Kidney (tissue), 13 donors: ENCODE measurements at regions not wholly inside any gene's neighbourhood (a gene's known extent, or its start where the extent isn't known, plus 50 kb on each side); places are given as distances from the start of the nearest gene placed in this dataset.

ENCODE experiments used
- DNase-seq, 5 donors: peaks; one replicate each; pipeline ENCODE4 v3.0.0-alpha.2; 2013 to 2020
- FAIRE-seq: peaks from 2 replicates; lab custom pipeline; 2012; peaks lifted over from hg19 to GRCh38; lab: Jason Lieb, UNC
- H3K27ac ChIP-seq, 2 donors: one replicate each; pipeline ENCODE4 v1.7.0; 2013; ENCODE audit warnings: low read depth in 2 of 2, low read length in 2 of 2, inconsistent platforms in 1 of 2
- H3K27me3 ChIP-seq: one replicate; pipeline ENCODE4 v1.7.1; 2013; ENCODE audit warnings: low read length, inconsistent platforms; ENCODE audit not compliant: control insufficient read depth, insufficient read depth
- H3K36me3 ChIP-seq, 3 donors: one replicate each; pipeline versions ENCODE4 v1.7.0 to v1.7.1; 2013; ENCODE audit warnings: low read length in 3 of 3, control low read depth in 1 of 3, inconsistent platforms in 1 of 3; ENCODE audit not compliant: insufficient read depth in 3 of 3, control insufficient read depth in 2 of 3
- H3K4me1 ChIP-seq, 3 donors: one replicate each; pipeline versions ENCODE4 v1.7.0 to v1.7.1; 2013; ENCODE audit warnings: low read length in 3 of 3, inconsistent platforms in 1 of 3, low read depth in 1 of 3; ENCODE audit not compliant: control insufficient read depth in 2 of 3, insufficient read depth in 2 of 3
- H3K4me3 ChIP-seq, 3 donors: one replicate each; pipeline versions ENCODE4 v1.7.0 to v1.8.1; 2013; ENCODE audit warnings: low read length in 3 of 3, control low read depth in 1 of 3, inconsistent platforms in 1 of 3
- H3K9ac ChIP-seq, 3 donors: one replicate each; pipeline versions ENCODE4 v1.7.0 to v1.7.1; 2013; ENCODE audit warnings: low read length in 3 of 3, control low read depth in 1 of 3, inconsistent platforms in 1 of 3
- H3K9me3 ChIP-seq, 3 donors: one replicate each; pipeline versions ENCODE4 v1.7.0 to v1.7.1; 2013; ENCODE audit warnings: low read length in 3 of 3, control low read depth in 1 of 3, inconsistent platforms in 1 of 3; ENCODE audit not compliant: control insufficient read depth in 2 of 3, insufficient read depth in 1 of 3
- intact Hi-C: fragments of 100-400 bp; cut with DNase I; formaldehyde crosslinking; loops from one replicate; pipeline ENCODE4 v1.11.1; 2022
- TF ChIP-seq, protein P1 (sequence below): IDR thresholded peaks from 3 replicates; pipeline ENCODE4 v1.5.1; 2012; ENCODE audit warnings: mild to moderate bottlenecking, moderate library complexity, borderline replicate concordance; ENCODE audit not compliant: insufficient read depth; ENCODE audit errors: extremely low read depth
- donor health status: control.
- donor health status: control.
- donor health status: control.
- donor health status: control.
- donor health status: control.
- donor health status: DM: yes; HTN: yes; CAD: no.
- donor health status: Normal renal cell carcinoma (clear cell type).

DNA sequence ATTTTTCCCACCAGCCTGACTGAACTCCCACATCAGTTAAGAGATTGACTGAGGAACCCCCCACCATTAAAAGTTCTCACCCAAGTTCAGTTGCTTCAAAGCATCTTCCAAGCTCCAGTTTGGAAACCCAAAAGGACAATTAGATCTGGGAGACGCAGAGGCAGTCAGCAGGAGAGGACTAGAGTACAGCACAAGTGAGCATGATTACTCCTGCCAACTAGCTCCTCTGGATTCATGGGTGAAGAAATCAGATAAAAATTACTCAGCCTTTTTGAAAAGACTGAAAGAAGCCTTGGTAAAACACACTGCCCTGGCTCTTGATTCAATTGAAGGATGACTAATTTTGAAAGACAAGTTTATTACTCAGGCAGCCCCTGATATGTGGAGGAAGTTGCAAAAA is 297.5 kb downstream of the ADAM29 start:
- intact Hi-C loops = no loop called here
- Histone ChIP-seq H3K9ac (no peak overlapping the region), H3K4me1 (no peaks in the 10 kb centered on the region), H3K36me3 (no peaks in the 10 kb centered on the region), H3K4me3 (no peak overlapping the region), H3K9me3 (peaks cover 0 to 26% (median 6%) of the 10 kb centered on the region in 3 donors), H3K27me3 (no peaks in the 10 kb centered on the region), H3K27ac (no peak overlapping the region)
- DNase-seq (no peak), FAIRE-seq (no peak)
- TF ChIP-seq, protein P1, sequence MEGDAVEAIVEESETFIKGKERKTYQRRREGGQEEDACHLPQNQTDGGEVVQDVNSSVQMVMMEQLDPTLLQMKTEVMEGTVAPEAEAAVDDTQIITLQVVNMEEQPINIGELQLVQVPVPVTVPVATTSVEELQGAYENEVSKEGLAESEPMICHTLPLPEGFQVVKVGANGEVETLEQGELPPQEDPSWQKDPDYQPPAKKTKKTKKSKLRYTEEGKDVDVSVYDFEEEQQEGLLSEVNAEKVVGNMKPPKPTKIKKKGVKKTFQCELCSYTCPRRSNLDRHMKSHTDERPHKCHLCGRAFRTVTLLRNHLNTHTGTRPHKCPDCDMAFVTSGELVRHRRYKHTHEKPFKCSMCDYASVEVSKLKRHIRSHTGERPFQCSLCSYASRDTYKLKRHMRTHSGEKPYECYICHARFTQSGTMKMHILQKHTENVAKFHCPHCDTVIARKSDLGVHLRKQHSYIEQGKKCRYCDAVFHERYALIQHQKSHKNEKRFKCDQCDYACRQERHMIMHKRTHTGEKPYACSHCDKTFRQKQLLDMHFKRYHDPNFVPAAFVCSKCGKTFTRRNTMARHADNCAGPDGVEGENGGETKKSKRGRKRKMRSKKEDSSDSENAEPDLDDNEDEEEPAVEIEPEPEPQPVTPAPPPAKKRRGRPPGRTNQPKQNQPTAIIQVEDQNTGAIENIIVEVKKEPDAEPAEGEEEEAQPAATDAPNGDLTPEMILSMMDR = no peak

DNA sequence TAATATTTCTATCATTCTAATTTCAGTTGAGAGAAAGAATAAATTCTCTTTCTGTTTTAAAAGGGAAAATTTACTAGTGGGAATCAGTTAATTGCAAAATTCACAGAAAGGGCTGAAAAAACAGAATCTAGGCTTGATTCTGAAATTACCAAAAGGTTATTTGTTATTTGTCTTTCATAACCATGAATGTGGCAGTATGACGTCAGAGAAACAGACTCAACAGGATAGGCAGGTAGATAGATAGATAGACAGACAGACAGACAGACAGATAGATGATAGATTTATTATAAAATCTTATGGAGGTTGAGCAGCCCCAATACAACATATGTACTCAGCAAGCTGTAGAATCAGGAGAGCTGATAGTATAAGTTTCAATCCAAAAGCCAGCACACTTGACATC is 311.0 kb downstream of the ADAM29 start:
- Histone ChIP-seq H3K9me3 (no peaks in the 10 kb centered on the region), H3K9ac (no peak overlapping the region), H3K27ac (no peak overlapping the region), H3K27me3 (no peaks in the 10 kb centered on the region), H3K4me1 (no peaks in the 10 kb centered on the region), H3K4me3 (no peak overlapping the region), H3K36me3 (no peaks in the 10 kb centered on the region)
- DNase-seq = no peak
- FAIRE-seq = no peak
- intact Hi-C loops = no loop called here
- TF ChIP-seq, protein P1 = no peak

DNA sequence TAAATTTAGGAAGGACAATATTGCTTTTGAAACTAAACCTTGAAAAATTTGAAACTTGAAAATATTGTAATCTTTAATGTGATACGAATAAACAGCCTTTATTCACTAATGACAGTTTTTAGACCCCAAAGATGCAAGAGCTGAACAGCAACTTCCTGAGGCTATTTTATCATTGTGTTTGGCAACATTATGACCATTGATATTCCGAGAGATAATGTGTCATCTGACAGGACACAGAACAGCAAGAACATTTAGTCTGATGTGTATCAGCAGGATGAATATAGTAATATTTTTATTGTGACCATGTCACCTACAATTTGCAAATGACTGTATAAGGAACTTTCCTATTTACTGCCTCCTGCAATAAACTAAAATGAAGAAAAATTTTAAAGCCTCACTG is 316.0 kb downstream of the ADAM29 start:
- Histone ChIP-seq H3K4me1 (no peaks in the 10 kb centered on the region), H3K9ac (no peak overlapping the region), H3K9me3 (no peaks in the 10 kb centered on the region), H3K27ac (no peak overlapping the region), H3K27me3 (no peaks in the 10 kb centered on the region), H3K4me3 (no peak overlapping the region), H3K36me3 (no peaks in the 10 kb centered on the region)
- no peak for DNase-seq
- intact Hi-C loops = no loop called here
- FAIRE-seq = no peak
- TF ChIP-seq, protein P1 = no peak

DNA sequence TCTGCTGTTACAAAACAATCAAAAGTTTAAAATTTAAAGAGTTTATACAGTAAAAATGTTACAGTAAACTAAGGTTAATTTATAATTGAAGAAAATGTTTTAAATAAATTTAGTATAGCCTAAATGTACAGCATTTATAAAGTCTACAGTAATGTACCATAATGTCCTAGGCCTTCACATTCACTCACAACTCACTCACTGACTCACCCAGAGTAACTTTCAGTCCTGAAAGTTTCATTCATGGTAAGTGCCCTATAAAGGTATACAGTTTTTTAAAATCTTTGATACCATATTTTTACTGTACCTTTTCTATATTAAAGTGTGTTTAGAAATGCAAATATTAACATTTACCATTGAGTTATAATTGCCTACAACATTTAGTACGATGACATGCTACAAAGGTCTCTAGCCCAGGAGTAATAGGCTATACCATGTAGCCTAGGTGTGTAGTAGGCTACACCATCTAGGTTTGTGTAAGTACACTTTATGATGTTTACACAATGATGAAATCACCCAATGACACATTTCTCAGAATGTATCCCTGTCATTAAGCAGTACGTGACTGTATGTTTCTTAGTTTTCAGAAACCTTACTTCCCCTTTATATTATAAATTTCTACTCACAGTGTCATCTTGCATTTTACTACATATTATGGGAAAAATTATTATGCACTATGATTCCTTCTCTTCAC is 320.8 kb downstream of the ADAM29 start:
- FAIRE-seq (no peak), DNase-seq (no peak)
- no peaks in the 10 kb centered on the region for H3K9me3 ChIP-seq
- no peak overlapping the region for H3K9ac ChIP-seq
- no peak overlapping the region for H3K27ac ChIP-seq
- no peak overlapping the region for H3K4me3 ChIP-seq
- TF ChIP-seq, protein P1 = no peak
- intact Hi-C loops = no loop called here
- H3K27me3 ChIP-seq = no peaks in the 10 kb centered on the region
- no peaks in the 10 kb centered on the region for H3K36me3 ChIP-seq
- H3K4me1 ChIP-seq = no peaks in the 10 kb centered on the region
